A549 (cell line): ENCODE measurements at regions not wholly inside any gene's neighbourhood (a gene's known extent, or its start where the extent isn't known, plus 50 kb on each side); places are given as distances from the start of the nearest gene placed in this dataset.

Experiments used
- ATAC-seq, 2 experiments: fragments of 200-7000 bp in 1 of 2; fragments of >200 bp in 1 of 2; cut with Nextera tagmentation in 1 of 2; cut with Tn5 transposase in 1 of 2; 3 replicates each; pipeline versions ENCODE4 v1.8.0 to v1.9.1; 2018 to 2020; ENCODE audit warnings: mild to moderate bottlenecking in 1 of 2, moderate library complexity in 1 of 2
- CTCF ChIA-PET: fragments of 300-600 bp; sonication (Branson Sonifier 250); formaldehyde crosslinking; extraction: SDS; loops from one replicate; lab custom pipeline; 2021; ENCODE audit warnings: antibody characterized with exemption, inconsistent platforms; lab: Yijun Ruan, JAX
- POLR2A ChIA-PET: fragments of 350-600 bp; formaldehyde crosslinking; extraction: SDS; loops from one replicate; lab custom pipeline; 2021; ENCODE audit warnings: antibody characterized with exemption, inconsistent platforms; lab: Yijun Ruan, JAX
- DNase-seq, 2 experiments: peaks; one replicate each; pipeline versions ENCODE4 v3.0.0 to v3.0.0-alpha.2; 2011 to 2016; ENCODE audit warnings: low read depth in 1 of 2, low spot score in 1 of 2
- FAIRE-seq: peaks from 2 replicates; lab custom pipeline; 2011; peaks lifted over from hg19 to GRCh38; lab: Jason Lieb, UNC
- H3K27ac ChIP-seq, 2 experiments: fragments of >200 bp; sonication (Bioruptor Twin); formaldehyde crosslinking; 3 replicates each; pipeline ENCODE4 v1.5.1; 2016 to 2017
- H3K4me1 ChIP-seq: fragments of >200 bp; sonication (Bioruptor Twin); formaldehyde crosslinking; 3 replicates; pipeline ENCODE4 v1.6.1; 2016
- H3K4me2 ChIP-seq: fragments of >200 bp; sonication (Bioruptor Twin); formaldehyde crosslinking; 3 replicates; pipeline ENCODE4 v1.6.1; 2016
- H3K4me3 ChIP-seq: fragments of >200 bp; sonication (Bioruptor Twin); formaldehyde crosslinking; 3 replicates; pipeline ENCODE4 v1.5.1; 2016
- H3K9me3 ChIP-seq: fragments of >200 bp; sonication (Bioruptor Twin); formaldehyde crosslinking; 3 replicates; pipeline ENCODE4 v1.6.1; 2016
- ATOH8 ChIP-seq: fragments of 250-450 bp; sonication (Bioruptor Pico); IDR thresholded peaks from 2 replicates; pipeline ENCODE4 v1.5.0; 2020; ENCODE audit warnings: low read depth, mild to moderate bottlenecking, moderate library complexity
- CEBPB ChIP-seq, 2 experiments: fragments of >200 bp in 1 of 2; sonication (Bioruptor Twin) in 1 of 2; formaldehyde crosslinking in 1 of 2; IDR thresholded peaks; 2 replicates each; pipeline ENCODE4 v1.6.1; 2012 to 2016
- CHD2 ChIP-seq: fragments of 150-350 bp; IDR thresholded peaks from 2 replicates; pipeline ENCODE4 v1.6.1; 2014; ENCODE audit warnings: low read length; ENCODE audit not compliant: partially characterized antibody
- CHD4 ChIP-seq: fragments of 200-600 bp; sonication (generic); IDR thresholded peaks from 2 replicates; pipeline ENCODE4 v1.6.1; 2016; ENCODE audit warnings: antibody characterized with exemption, mild to moderate bottlenecking, borderline replicate concordance
- EHF ChIP-seq: fragments of 250-450 bp; sonication (Bioruptor Pico); IDR thresholded peaks from 2 replicates; pipeline ENCODE4 v1.5.0; 2020; ENCODE audit warnings: mild to moderate bottlenecking
- EHMT2 ChIP-seq: fragments of 200-600 bp; sonication (generic); IDR thresholded peaks from 2 replicates; pipeline ENCODE4 v1.6.1; 2016; ENCODE audit warnings: antibody characterized with exemption, low read depth, mild to moderate bottlenecking, moderate library complexity
- ESRRA ChIP-seq: fragments of 150-350 bp; IDR thresholded peaks from 2 replicates; pipeline ENCODE4 v1.6.1; 2014; ENCODE audit warnings: mild to moderate bottlenecking, low read length, borderline replicate concordance
- FOSL2 ChIP-seq, 2 experiments: fragments of 450-650 bp in 1 of 2; fragments of >200 bp in 1 of 2; sonication (Bioruptor Twin) in 1 of 2; formaldehyde crosslinking; IDR thresholded peaks; 2 replicates each; pipeline versions ENCODE4 v1.5.0 to v1.6.1; 2016 to 2020; ENCODE audit warnings: mild to moderate bottlenecking in 1 of 2, moderate library complexity in 1 of 2
- GATA3 ChIP-seq: IDR thresholded peaks from 2 replicates; pipeline ENCODE4 v1.6.1; 2012; ENCODE audit warnings: borderline replicate concordance
- HDAC2 ChIP-seq: fragments of 200-600 bp; sonication (generic); IDR thresholded peaks from 2 replicates; pipeline ENCODE4 v1.6.1; 2016
- HOXA7 ChIP-seq: fragments of 250-450 bp; sonication (Bioruptor Pico); IDR thresholded peaks from 2 replicates; pipeline ENCODE4 v1.5.0; 2020; ENCODE audit warnings: mild to moderate bottlenecking, moderate library complexity
- JUNB ChIP-seq: fragments of >200 bp; sonication (Bioruptor Twin); formaldehyde crosslinking; IDR thresholded peaks from 2 replicates; pipeline ENCODE4 v1.6.1; 2016
- MAFK ChIP-seq: fragments of 450-650 bp; IDR thresholded peaks from 2 replicates; pipeline ENCODE4 v1.6.1; 2014; ENCODE audit not compliant: partially characterized antibody
- MAX ChIP-seq: IDR thresholded peaks from 2 replicates; pipeline ENCODE4 v1.6.1; 2012
- MAZ ChIP-seq: fragments of 150-350 bp; IDR thresholded peaks from 2 replicates; pipeline ENCODE4 v1.6.1; 2014; ENCODE audit warnings: antibody characterized with exemption, low read depth, low read length, borderline replicate concordance
- MYC ChIP-seq: IDR thresholded peaks from 2 replicates; pipeline ENCODE4 v1.6.1; 2012; ENCODE audit warnings: mild to moderate bottlenecking, inconsistent platforms, low read length, improper control_type of control experiment, borderline replicate concordance
- PHF8 ChIP-seq: fragments of 200-600 bp; sonication (generic); IDR thresholded peaks from 2 replicates; pipeline ENCODE4 v1.6.1; 2016; ENCODE audit warnings: low read depth, mild to moderate bottlenecking, antibody characterized with exemption, moderate library complexity, borderline replicate concordance
- SMC3 ChIP-seq: fragments of >200 bp; sonication (Bioruptor Twin); formaldehyde crosslinking; IDR thresholded peaks from 3 replicates; pipeline ENCODE4 v1.6.1; 2018; ENCODE audit warnings: inconsistent platforms
- WGBS: methylation state at CpG from one replicate; pipeline ENCODE4 v1.1.6; 2017; ENCODE audit errors: missing lambda C conversion rate; 5-methylcytosine and 5-hydroxymethylcytosine counted together
- TF ChIP-seq, protein P1 (sequence below): IDR thresholded peaks from 2 replicates; pipeline ENCODE4 v1.6.1; 2012; ENCODE audit warnings: low read depth, borderline replicate concordance
- TF ChIP-seq, protein P2 (sequence below): IDR thresholded peaks from 2 replicates; pipeline ENCODE4 v1.6.1; 2012
- TF ChIP-seq, protein P3 (sequence below): fragments of 200-600 bp; sonication (generic); IDR thresholded peaks from 2 replicates; pipeline ENCODE4 v1.6.1; 2016; ENCODE audit warnings: antibody characterized with exemption, mild to moderate bottlenecking, moderate library complexity

- ChIA-PET POLR2A (no interaction called here), CTCF (no interaction called here)
- Histone ChIP-seq H3K27ac (no peak overlapping the region), H3K4me1 (no peaks in the 10 kb centered on the region), H3K9me3 (no peaks in the 10 kb centered on the region), H3K4me2 (no peak overlapping the region), H3K4me3 (no peak overlapping the region)
- no peak for FAIRE-seq
- no peak for DNase-seq
- TF ChIP-seq, protein P1, sequence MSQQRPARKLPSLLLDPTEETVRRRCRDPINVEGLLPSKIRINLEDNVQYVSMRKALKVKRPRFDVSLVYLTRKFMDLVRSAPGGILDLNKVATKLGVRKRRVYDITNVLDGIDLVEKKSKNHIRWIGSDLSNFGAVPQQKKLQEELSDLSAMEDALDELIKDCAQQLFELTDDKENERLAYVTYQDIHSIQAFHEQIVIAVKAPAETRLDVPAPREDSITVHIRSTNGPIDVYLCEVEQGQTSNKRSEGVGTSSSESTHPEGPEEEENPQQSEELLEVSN, result no peak
- TF ChIP-seq JUNB (no peak), HOXA7 (CRISPR knock-in tag) (no peak), MAFK (no peak), CEBPB (IDR thresholded peaks at IDR 0.05) (no peak), ESRRA (no peak), CHD2 (no peak), ATOH8 (no peak), EHF (no peak), SMC3 (no peak), GATA3 (no peak), CHD4 (no peak), MAZ (no peak), MYC (no peak)
- TF ChIP-seq, protein P2, sequence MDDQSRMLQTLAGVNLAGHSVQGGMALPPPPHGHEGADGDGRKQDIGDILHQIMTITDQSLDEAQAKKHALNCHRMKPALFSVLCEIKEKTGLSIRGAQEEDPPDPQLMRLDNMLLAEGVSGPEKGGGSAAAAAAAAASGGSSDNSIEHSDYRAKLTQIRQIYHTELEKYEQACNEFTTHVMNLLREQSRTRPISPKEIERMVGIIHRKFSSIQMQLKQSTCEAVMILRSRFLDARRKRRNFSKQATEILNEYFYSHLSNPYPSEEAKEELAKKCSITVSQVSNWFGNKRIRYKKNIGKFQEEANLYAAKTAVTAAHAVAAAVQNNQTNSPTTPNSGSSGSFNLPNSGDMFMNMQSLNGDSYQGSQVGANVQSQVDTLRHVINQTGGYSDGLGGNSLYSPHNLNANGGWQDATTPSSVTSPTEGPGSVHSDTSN, result no peak
- TF ChIP-seq, protein P3, sequence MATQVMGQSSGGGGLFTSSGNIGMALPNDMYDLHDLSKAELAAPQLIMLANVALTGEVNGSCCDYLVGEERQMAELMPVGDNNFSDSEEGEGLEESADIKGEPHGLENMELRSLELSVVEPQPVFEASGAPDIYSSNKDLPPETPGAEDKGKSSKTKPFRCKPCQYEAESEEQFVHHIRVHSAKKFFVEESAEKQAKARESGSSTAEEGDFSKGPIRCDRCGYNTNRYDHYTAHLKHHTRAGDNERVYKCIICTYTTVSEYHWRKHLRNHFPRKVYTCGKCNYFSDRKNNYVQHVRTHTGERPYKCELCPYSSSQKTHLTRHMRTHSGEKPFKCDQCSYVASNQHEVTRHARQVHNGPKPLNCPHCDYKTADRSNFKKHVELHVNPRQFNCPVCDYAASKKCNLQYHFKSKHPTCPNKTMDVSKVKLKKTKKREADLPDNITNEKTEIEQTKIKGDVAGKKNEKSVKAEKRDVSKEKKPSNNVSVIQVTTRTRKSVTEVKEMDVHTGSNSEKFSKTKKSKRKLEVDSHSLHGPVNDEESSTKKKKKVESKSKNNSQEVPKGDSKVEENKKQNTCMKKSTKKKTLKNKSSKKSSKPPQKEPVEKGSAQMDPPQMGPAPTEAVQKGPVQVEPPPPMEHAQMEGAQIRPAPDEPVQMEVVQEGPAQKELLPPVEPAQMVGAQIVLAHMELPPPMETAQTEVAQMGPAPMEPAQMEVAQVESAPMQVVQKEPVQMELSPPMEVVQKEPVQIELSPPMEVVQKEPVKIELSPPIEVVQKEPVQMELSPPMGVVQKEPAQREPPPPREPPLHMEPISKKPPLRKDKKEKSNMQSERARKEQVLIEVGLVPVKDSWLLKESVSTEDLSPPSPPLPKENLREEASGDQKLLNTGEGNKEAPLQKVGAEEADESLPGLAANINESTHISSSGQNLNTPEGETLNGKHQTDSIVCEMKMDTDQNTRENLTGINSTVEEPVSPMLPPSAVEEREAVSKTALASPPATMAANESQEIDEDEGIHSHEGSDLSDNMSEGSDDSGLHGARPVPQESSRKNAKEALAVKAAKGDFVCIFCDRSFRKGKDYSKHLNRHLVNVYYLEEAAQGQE, result no peak
- 85% methylated on average over 1 of the region's 1 CpG for WGBS
- no peak for ATAC-seq
These were observed 232.1 kb upstream of the ADAMTS9 start for GRCh38 chr3:64919934-64920333.

GRCh38 chr3:64918989-64919388 is 231.2 kb upstream of the ADAMTS9 start:
- ChIA-PET POLR2A (no interaction called here), CTCF (no interaction called here)
- FAIRE-seq (no peak), DNase-seq (no peak), ATAC-seq (no peak)
- no peaks in the 10 kb centered on the region for H3K9me3 ChIP-seq
- no peak overlapping the region for H3K27ac ChIP-seq
- TF ChIP-seq EHMT2, result no peak
- no peak for TF ChIP-seq HDAC2
- no peak for TF ChIP-seq MAX
- no peak for TF ChIP-seq FOSL2 (IDR thresholded peaks at IDR 0.05)
- TF ChIP-seq FOSL2 (CRISPR knock-in tag; IDR thresholded peaks at IDR 0.05), result no peak
- TF ChIP-seq PHF8, result no peak
- H3K4me2 ChIP-seq, result no peak overlapping the region
- H3K4me3 ChIP-seq, result no peak overlapping the region
- no peaks in the 10 kb centered on the region for H3K4me1 ChIP-seq
